ENCODE measurements at regions not wholly inside any gene's neighbourhood (a gene's known extent, or its start where the extent isn't known, plus 50 kb on each side); places are given as distances from the start of the nearest gene placed in this dataset.
"Not testable (repeated sequence)": the region's sequence is repeated elsewhere in the genome, so short reads cannot be mapped to it uniquely, and the experiment has no call there.

- no peak for DNase-seq
These were observed 104.1 kb upstream of the TRIB2 start for GRCh38 chr2:12612671-12613070.

- DNase-seq, result no peak
These were observed 103.5 kb upstream of the TRIB2 start for GRCh38 chr2:12613137-12613835.

- no peak for DNase-seq
These were observed 101.2 kb upstream of the TRIB2 start for GRCh38 chr2:12615509-12615908.

GRCh38 chr2:12616456-12617156, 100.1 kb upstream of the TRIB2 start:
- no peak for DNase-seq

GRCh38 chr2:12617366-12617765, 99.4 kb upstream of the TRIB2 start:
- no peak for DNase-seq

- no peak for DNase-seq
These were observed 98.9 kb upstream of the TRIB2 start for GRCh38 chr2:12617853-12618252.

GRCh38 chr2:12618576-12618975, 98.2 kb upstream of the TRIB2 start:
- DNase-seq, result no peak

GRCh38 chr2:12619975-12620374, 96.8 kb upstream of the TRIB2 start:
- DNase-seq, result no peak

GRCh38 chr2:12620759-12621158, 96.0 kb upstream of the TRIB2 start:
- no peak for DNase-seq

- no peak for DNase-seq
These were observed 93.7 kb upstream of the TRIB2 start for GRCh38 chr2:12623051-12623450.

- DNase-seq, result no peak
These were observed 92.4 kb upstream of the TRIB2 start for GRCh38 chr2:12624384-12624783.

- DNase-seq, result no peak
These were observed 91.7 kb upstream of the TRIB2 start for GRCh38 chr2:12624905-12625598.

- DNase-seq, result not testable (repeated sequence)
These were observed 88.2 kb upstream of the TRIB2 start for GRCh38 chr2:12628541-12628940.

- DNase-seq, result no peak
These were observed 79.7 kb upstream of the TRIB2 start for GRCh38 chr2:12636837-12637581.

- DNase-seq, result no peak
These were observed 79.0 kb upstream of the TRIB2 start for GRCh38 chr2:12637754-12638153.

GRCh38 chr2:12641441-12641840, 75.3 kb upstream of the TRIB2 start:
- no peak for DNase-seq

- no peak for DNase-seq
These were observed 74.4 kb upstream of the TRIB2 start for GRCh38 chr2:12642332-12642731.

GRCh38 chr2:12642859-12643258, 73.9 kb upstream of the TRIB2 start:
- peak in 8 of 56 donors; percentile 2 to 25 (median 16) for DNase-seq

GRCh38 chr2:12649602-12650400, 66.9 kb upstream of the TRIB2 start:
- peak in 2 of 56 donors; percentile 2 to 3 for DNase-seq

- DNase-seq, result no peak
These were observed 65.1 kb upstream of the TRIB2 start for GRCh38 chr2:12651641-12652040.

- DNase-seq, result peak in 2 of 56 donors; percentile 5 to 8
These were observed 64.0 kb upstream of the TRIB2 start for GRCh38 chr2:12652723-12653122.

Measured in amygdala (tissue), 56 donors.